ENCODE measurements at regions not wholly inside any gene's neighbourhood (a gene's known extent, or its start where the extent isn't known, plus 50 kb on each side); places are given as distances from the start of the nearest gene placed in this dataset.

- DNase-seq = no peak
These were observed 294.7 kb downstream of the C7orf25 start for GRCh38 chr7:42617071-42617765.

GRCh38 chr7:42614636-42615035 lies 297.2 kb downstream of the C7orf25 start:
- DNase-seq = no peak

GRCh38 chr7:42611961-42612360 lies 299.9 kb downstream of the C7orf25 start:
- DNase-seq = no peak

GRCh38 chr7:42611289-42611928 lies 300.5 kb downstream of the C7orf25 start:
- no peak for DNase-seq

- DNase-seq = no peak
These were observed 305.5 kb downstream of the C7orf25 start for GRCh38 chr7:42606193-42606905.

GRCh38 chr7:42605406-42606192 lies 306.3 kb downstream of the C7orf25 start:
- DNase-seq = no peak

GRCh38 chr7:42603496-42603895 lies 308.4 kb downstream of the C7orf25 start:
- DNase-seq = no peak

GRCh38 chr7:42597300-42597699 lies 314.6 kb downstream of the C7orf25 start:
- DNase-seq = no peak

GRCh38 chr7:42596737-42597136 lies 315.1 kb downstream of the C7orf25 start:
- DNase-seq = no peak

- no peak for DNase-seq
These were observed 318.0 kb downstream of the C7orf25 start for GRCh38 chr7:42593860-42594259.

GRCh38 chr7:42590771-42591310 lies 321.0 kb downstream of the C7orf25 start:
- no peak for DNase-seq

- DNase-seq = no peak
These were observed 323.0 kb downstream of the C7orf25 start for GRCh38 chr7:42588876-42589275.

GRCh38 chr7:42587806-42588205 lies 324.1 kb downstream of the C7orf25 start:
- DNase-seq = no peak

GRCh38 chr7:42580061-42580460 lies 331.8 kb downstream of the C7orf25 start:
- no peak for DNase-seq

GRCh38 chr7:42575171-42575570 lies 336.7 kb downstream of the C7orf25 start:
- DNase-seq = no peak

GRCh38 chr7:42574685-42575084 lies 337.2 kb downstream of the C7orf25 start:
- DNase-seq = no peak

GRCh38 chr7:42573881-42574672 lies 337.1 kb upstream of the GLI3 start:
- DNase-seq = no peak

GRCh38 chr7:42572561-42572960 lies 335.6 kb upstream of the GLI3 start:
- DNase-seq = no peak

GRCh38 chr7:42572056-42572455 lies 335.0 kb upstream of the GLI3 start:
- DNase-seq = no peak

GRCh38 chr7:42570944-42571343 lies 333.9 kb upstream of the GLI3 start:
- no peak for DNase-seq

GRCh38 chr7:42567051-42567450 lies 330.0 kb upstream of the GLI3 start:
- DNase-seq = no peak

- DNase-seq = no peak
These were observed 324.8 kb upstream of the GLI3 start for GRCh38 chr7:42561797-42562196.
